ENCODE measurements at regions not wholly inside any gene's neighbourhood (a gene's known extent, or its start where the extent isn't known, plus 50 kb on each side); places are given as distances from the start of the nearest gene placed in this dataset.
A peak's percentile ranks its signal among the peaks of the same experiment; 100 is the strongest.
"Not testable (repeated sequence)": the region's sequence is repeated elsewhere in the genome, so short reads cannot be mapped to it uniquely, and the experiment has no call there.

DNA sequence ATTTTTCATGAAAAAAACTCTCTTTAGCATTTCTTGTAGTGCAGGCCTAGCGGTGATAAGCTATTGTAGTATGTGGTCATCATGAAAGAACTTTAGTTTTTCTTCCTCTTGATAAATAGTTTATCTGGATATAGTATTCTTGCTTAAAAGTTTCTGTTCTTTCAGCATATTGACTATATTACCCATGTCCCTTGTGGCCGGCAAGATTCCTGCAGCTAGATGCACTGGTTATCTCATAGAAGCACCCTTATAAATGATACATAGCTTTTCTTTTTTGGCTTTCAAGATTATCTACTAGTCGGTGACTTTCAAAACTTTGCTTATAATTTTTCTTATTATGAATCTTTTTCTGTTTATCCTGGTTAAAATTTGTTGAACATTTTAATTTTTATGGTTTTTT is 234.8 kb downstream of the ALG10 start:
- Histone ChIP-seq H2BK12ac (ENCODE audit: insufficient read length, low read depth, low read length) (no peak overlapping the region), H2AFZ (ENCODE audit: low read length) (no peak overlapping the region), H3K18ac (ENCODE audit: insufficient read length, low read depth, low read length) (no peak overlapping the region), H3K79me2 (ENCODE audit: insufficient read depth, low read length) (no peaks in the 10 kb centered on the region), H3K4me2 (ENCODE audit: insufficient read depth, insufficient read length, low read length) (no peak overlapping the region), H4K20me1 (ENCODE audit: control insufficient read depth, insufficient read depth, insufficient read length) (no peaks in the 10 kb centered on the region), H4K8ac (replicated peaks; ENCODE audit: insufficient read length, low read depth, low read length) (no peak overlapping the region), H3T11ph (ENCODE audit: low read length) (no peak overlapping the region), H4K5ac (ENCODE audit: insufficient read length, low read depth, low read length) (no peak overlapping the region), H3K79me1 (ENCODE audit: insufficient read depth, low read depth, low read length, poor library complexity, severe bottlenecking) (no peaks in the 10 kb centered on the region), H3K27me3 (ENCODE audit: insufficient read depth, low read length) (no peaks in the 10 kb centered on the region), H3K14ac (ENCODE audit: insufficient read depth, low read length) (no peak overlapping the region), H2AK5ac (ENCODE audit: insufficient read length, low read length) (no peak overlapping the region), H2BK5ac (ENCODE audit: insufficient read length, low read length) (no peak overlapping the region), H3K9ac (ENCODE audit: extremely low read depth, insufficient read length, low read length) (no peak overlapping the region), H3K56ac (ENCODE audit: insufficient read length, low read depth, low read length) (no peak overlapping the region), H2BK20ac (ENCODE audit: low read depth, low read length, poor library complexity, severe bottlenecking) (no peak overlapping the region), H2BK15ac (ENCODE audit: low read depth, low read length) (no peak overlapping the region), H3K9me3 (ENCODE audit: control insufficient read depth, low read depth, low read length) (peaks cover 6% of the 10 kb centered on the region), H3K4ac (ENCODE audit: low read depth, low read length) (no peak overlapping the region), H3K4me1 (ENCODE audit: insufficient read depth, low read length) (no peaks in the 10 kb centered on the region), H3K27ac (ENCODE audit: insufficient read length, low read depth, low read length) (no peak overlapping the region), H3K23ac (ENCODE audit: insufficient read length, low read depth, low read length) (no peak overlapping the region), H2BK120ac (ENCODE audit: low read depth, low read length, poor library complexity, severe bottlenecking) (no peak overlapping the region), H3K23me2 (ENCODE audit: insufficient read length, low read depth, low read length, poor library complexity, severe bottlenecking) (no peaks in the 10 kb centered on the region), H4K91ac (ENCODE audit: insufficient read length, low read depth, low read length) (no peak overlapping the region)
- TF ChIP-seq CTCF (conservative IDR thresholded peaks at IDR 0.05): peak; percentile 16; the same call in 1 of the 3 replicates
- Mint-ChIP-seq H3K36me3 (ENCODE audit: insufficient read depth in 1 of 3, low read depth in 3 of 3) (peaks cover 5 to 8% (median 7%) of the 10 kb centered on the region in 3 experiments; a peak in 5 of 7 replicates), H3K4me1 (no peaks in the 10 kb centered on the region), H3K4me3 (no peak overlapping the region), H3K27ac (no peak overlapping the region), H3K27me3 (ENCODE audit: low read depth) (no peaks in the 10 kb centered on the region), H3K9me3 (peaks cover 56 to 79% of the 10 kb centered on the region in 2 experiments)
- DNase-seq: no peak
- WGBS (ENCODE audit: extremely low coverage, insufficient read length, low lambda C conversion rate): no CpG with 5 or more reads among the region's 3 CpGs

- not testable (repeated sequence) for H3K4me1 Mint-ChIP-seq; H3K27me3 ChIP-seq (ENCODE audit: insufficient read depth, low read length); H3K56ac ChIP-seq (ENCODE audit: insufficient read length, low read depth, low read length); H3K23ac ChIP-seq (ENCODE audit: insufficient read length, low read depth, low read length); H3K79me2 ChIP-seq (ENCODE audit: insufficient read depth, low read length); H3K4ac ChIP-seq (ENCODE audit: low read depth, low read length); H3K27me3 Mint-ChIP-seq (ENCODE audit: low read depth); H4K5ac ChIP-seq (ENCODE audit: insufficient read length, low read depth, low read length); H2BK12ac ChIP-seq (ENCODE audit: insufficient read length, low read depth, low read length); H2BK120ac ChIP-seq (ENCODE audit: low read depth, low read length, poor library complexity, severe bottlenecking); H3K14ac ChIP-seq (ENCODE audit: insufficient read depth, low read length); H2BK20ac ChIP-seq (ENCODE audit: low read depth, low read length, poor library complexity, severe bottlenecking); H3K27ac Mint-ChIP-seq; H3K4me2 ChIP-seq (ENCODE audit: insufficient read depth, insufficient read length, low read length); H3K18ac ChIP-seq (ENCODE audit: insufficient read length, low read depth, low read length); H2AK5ac ChIP-seq (ENCODE audit: insufficient read length, low read length); H3K4me1 ChIP-seq (ENCODE audit: insufficient read depth, low read length); H3K27ac ChIP-seq (ENCODE audit: insufficient read length, low read depth, low read length); H3K4me3 Mint-ChIP-seq; H3T11ph ChIP-seq (ENCODE audit: low read length); H4K8ac ChIP-seq (replicated peaks; ENCODE audit: insufficient read length, low read depth, low read length); DNase-seq; H4K91ac ChIP-seq (ENCODE audit: insufficient read length, low read depth, low read length); H2AFZ ChIP-seq (ENCODE audit: low read length); H3K9ac ChIP-seq (ENCODE audit: extremely low read depth, insufficient read length, low read length); H3K79me1 ChIP-seq (ENCODE audit: insufficient read depth, low read depth, low read length, poor library complexity, severe bottlenecking); H2BK15ac ChIP-seq (ENCODE audit: low read depth, low read length); H3K23me2 ChIP-seq (ENCODE audit: insufficient read length, low read depth, low read length, poor library complexity, severe bottlenecking); H4K20me1 ChIP-seq (ENCODE audit: control insufficient read depth, insufficient read depth, insufficient read length); H2BK5ac ChIP-seq (ENCODE audit: insufficient read length, low read length)
- no CpG with 5 or more reads among the region's 11 CpGs for WGBS (ENCODE audit: extremely low coverage, insufficient read length, low lambda C conversion rate)
- Mint-ChIP-seq H3K36me3 (ENCODE audit: insufficient read depth in 1 of 3, low read depth in 3 of 3) (peaks cover 28 to 36% (median 33%) of the 10 kb centered on the region in 3 experiments), H3K9me3 (peaks cover 18 to 53% of the 10 kb centered on the region in 2 experiments)
- H3K9me3 ChIP-seq (ENCODE audit: control insufficient read depth, low read depth, low read length): peaks cover 45% of the 10 kb centered on the region
Measured at GRCh38 chr12:34262140-34262539, 239.8 kb downstream of the ALG10 start.

Data from H9 (cell line).